IMR-90 (cell line): ENCODE measurements at regions not wholly inside any gene's neighbourhood (a gene's known extent, or its start where the extent isn't known, plus 50 kb on each side); places are given as distances from the start of the nearest gene placed in this dataset.

Experiments used
- ATAC-seq: fragments of 200-7000 bp; cut with Tn5 transposase; 2 replicates; pipeline ENCODE4 v1.9.1; 2020; ENCODE audit warnings: low read depth, mild to moderate bottlenecking, moderate library complexity
- BruUV-seq: library from RNA; stranded (reverse); fragments of 400-500 nt; replicated peaks from 2 replicates; lab custom pipeline; 2021; lab: Mats Ljungman, UMichigan
- CTCF ChIA-PET: fragments of 300-600 bp; formaldehyde crosslinking; extraction: SDS; loops from one replicate; lab custom pipeline; 2021; ENCODE audit warnings: antibody characterized with exemption; lab: Yijun Ruan, JAX
- POLR2A ChIA-PET: fragments of 300-600 bp; sonication (Branson Sonifier 250); formaldehyde crosslinking; loops from one replicate; lab custom pipeline; 2022; ENCODE audit warnings: antibody characterized with exemption; ENCODE audit not compliant: unreplicated experiment; lab: Charles Lee
- DNase-seq: peaks from one replicate; pipeline ENCODE4 v3.0.0; 2013
- H2AFZ ChIP-seq: replicated peaks from 2 replicates; pipeline ENCODE3; 2013; ENCODE audit warnings: low read length, mild to moderate bottlenecking; ENCODE audit not compliant: poor library complexity
- H2AK5ac ChIP-seq: 2 replicates; pipeline ENCODE4 v1.6.1; 2013; ENCODE audit warnings: low read depth, low read length, inconsistent platforms
- H2AK9ac ChIP-seq: replicated peaks from 2 replicates; pipeline ENCODE3; 2013; ENCODE audit warnings: mild to moderate bottlenecking, low read depth, low read length, moderate library complexity; ENCODE audit not compliant: poor library complexity
- H2BK120ac ChIP-seq: 2 replicates; pipeline ENCODE4 v1.6.1; 2013; ENCODE audit warnings: low read depth, low read length, inconsistent platforms
- H2BK15ac ChIP-seq: 3 replicates; pipeline ENCODE4 v1.6.1; 2013; ENCODE audit warnings: low read depth, low read length, inconsistent platforms
- H2BK20ac ChIP-seq: 2 replicates; pipeline ENCODE4 v1.6.1; 2013; ENCODE audit warnings: low read depth, mild to moderate bottlenecking, inconsistent platforms, low read length, moderate library complexity
- H2BK5ac ChIP-seq: 2 replicates; pipeline ENCODE4 v1.6.1; 2013; ENCODE audit warnings: mild to moderate bottlenecking, low read depth, low read length, inconsistent platforms; ENCODE audit not compliant: poor library complexity, severe bottlenecking
- H3K14ac ChIP-seq: replicated peaks from 2 replicates; pipeline ENCODE4 v1.6.1; 2013; ENCODE audit warnings: low read depth, low read length, inconsistent platforms
- H3K18ac ChIP-seq: 2 replicates; pipeline ENCODE4 v1.6.1; 2013; ENCODE audit warnings: low read depth, low read length, control low read depth
- H3K23ac ChIP-seq: 2 replicates; pipeline ENCODE4 v1.6.1; 2013; ENCODE audit warnings: low read depth, low read length, inconsistent platforms
- H3K27ac ChIP-seq: 2 replicates; pipeline ENCODE4 v1.5.1; 2013; ENCODE audit warnings: mild to moderate bottlenecking, control low read depth, low read length; ENCODE audit not compliant: insufficient read depth
- H3K27me3 ChIP-seq: 2 replicates; pipeline ENCODE4 v1.6.1; 2013; ENCODE audit warnings: low read length; ENCODE audit not compliant: control insufficient read depth, insufficient read depth
- H3K36me3 ChIP-seq: 2 replicates; pipeline ENCODE4 v1.6.1; 2013; ENCODE audit warnings: low read length, mixed read lengths; ENCODE audit not compliant: control insufficient read depth, insufficient read depth
- H3K4ac ChIP-seq: 2 replicates; pipeline ENCODE4 v1.6.1; 2013; ENCODE audit warnings: low read depth, low read length, inconsistent platforms
- H3K4me1 ChIP-seq: 2 replicates; pipeline ENCODE4 v1.6.1; 2013; ENCODE audit warnings: low read length, mixed read lengths; ENCODE audit not compliant: control insufficient read depth, insufficient read depth
- H3K4me2 ChIP-seq: 2 replicates; pipeline ENCODE4 v1.6.1; 2013; ENCODE audit warnings: low read depth, mild to moderate bottlenecking, control low read depth, low read length, moderate library complexity
- H3K4me3 ChIP-seq: 2 replicates; pipeline ENCODE4 v1.5.1; 2013; ENCODE audit warnings: low read depth, mild to moderate bottlenecking, control low read depth, low read length, moderate library complexity; ENCODE audit not compliant: insufficient read depth
- H3K56ac ChIP-seq: 2 replicates; pipeline ENCODE4 v1.6.1; 2013; ENCODE audit warnings: low read length, inconsistent platforms; ENCODE audit not compliant: insufficient read depth; ENCODE audit errors: extremely low read depth
- H3K79me1 ChIP-seq, 2 experiments: 2 replicates each; pipeline ENCODE4 v1.6.1; 2013; ENCODE audit warnings: low read length in 2 of 2, inconsistent platforms in 1 of 2, low read depth in 1 of 2
- H3K9ac ChIP-seq: 2 replicates; pipeline ENCODE4 v1.6.1; 2013; ENCODE audit warnings: low read depth, low read length, control low read depth
- H3K9me1 ChIP-seq: 2 replicates; pipeline ENCODE4 v1.6.1; 2013; ENCODE audit warnings: low read length, inconsistent platforms; ENCODE audit not compliant: insufficient read depth
- H3K9me3 ChIP-seq: 2 replicates; pipeline ENCODE4 v1.6.1; 2013; ENCODE audit warnings: low read length; ENCODE audit not compliant: control insufficient read depth, insufficient read depth
- H4K20me1 ChIP-seq: 2 replicates; pipeline ENCODE4 v1.6.1; 2013; ENCODE audit warnings: low read length, inconsistent platforms; ENCODE audit not compliant: insufficient read depth
- H4K5ac ChIP-seq: 2 replicates; pipeline ENCODE4 v1.6.1; 2013; ENCODE audit warnings: mild to moderate bottlenecking, low read depth, low read length, control low read depth
- H4K8ac ChIP-seq, 2 experiments: 2 replicates each; pipeline ENCODE4 v1.6.1; 2013; ENCODE audit warnings: low read depth in 2 of 2, low read length in 2 of 2, control low read depth in 1 of 2, inconsistent platforms in 1 of 2
- H4K91ac ChIP-seq: 2 replicates; pipeline ENCODE4 v1.6.1; 2013; ENCODE audit warnings: low read depth, low read length, inconsistent platforms; ENCODE audit not compliant: insufficient read depth
- BHLHE40 ChIP-seq: fragments of 150-350 bp; IDR thresholded peaks from 2 replicates; pipeline ENCODE4 v1.6.1; 2016; ENCODE audit warnings: mild to moderate bottlenecking, low read depth, low read length
- CHD1 ChIP-seq: IDR thresholded peaks from 2 replicates; pipeline ENCODE4 v1.6.1; 2012; ENCODE audit warnings: low read depth, low read length, improper control_type of control experiment
- CTCF ChIP-seq: conservative IDR thresholded peaks from 2 replicates; pipeline ENCODE4 v1.5.1; 2012; ENCODE audit warnings: mild to moderate bottlenecking, low read depth, low read length, improper control_type of control experiment
- MAFK ChIP-seq: IDR thresholded peaks from 2 replicates; pipeline ENCODE4 v1.6.1; 2012; ENCODE audit warnings: low read depth, low read length, improper control_type of control experiment
- MXI1 ChIP-seq: IDR thresholded peaks from 2 replicates; pipeline ENCODE4 v1.6.1; 2012; ENCODE audit warnings: low read depth, mild to moderate bottlenecking, low read length, moderate library complexity, borderline replicate concordance
- RFX5 ChIP-seq: IDR thresholded peaks from 2 replicates; pipeline ENCODE4 v1.8.0; 2012; ENCODE audit warnings: low read depth, mild to moderate bottlenecking, low read length, moderate library complexity
- USF2 ChIP-seq: fragments of 150-350 bp; IDR thresholded peaks from 2 replicates; pipeline ENCODE4 v1.6.1; 2017; ENCODE audit warnings: mild to moderate bottlenecking, antibody characterized with exemption, low read length, low read depth
- WGBS, 2 experiments: methylation state at CpG; one replicate each; pipeline versions ENCODE4 v1.1.5 to v1.1.7; 2013; ENCODE audit warnings: missing lambda C conversion rate in 2 of 2; ENCODE audit not compliant: insufficient read length in 1 of 2; ENCODE audit errors: extremely low coverage in 2 of 2; 5-methylcytosine and 5-hydroxymethylcytosine counted together
- dilution Hi-C: fragments of 300-500 bp; cut with HindIII; formaldehyde crosslinking; loops from one replicate; pipeline ENCODE4 v1.14.3; 2018; ENCODE audit warnings: low sequenced_read_pairs; ENCODE audit not compliant: unreplicated experiment
- in situ Hi-C: fragments of 300-500 bp; cut with MboI; formaldehyde crosslinking; loops from 3 replicates; pipeline ENCODE4 v1.14.3; 2019; ENCODE audit warnings: low sequenced_read_pairs, inconsistent platforms, mixed read lengths
- intact Hi-C: fragments of 100-400 bp; cut with micrococcal nuclease; formaldehyde crosslinking; loops from 2 replicates; pipeline ENCODE4 v1.10.0; 2022

- TF ChIP-seq RFX5 (no peak), MAFK (no peak), CTCF (no peak), CHD1 (no peak), BHLHE40 (no peak), USF2 (no peak), MXI1 (no peak)
- H3K9me3 ChIP-seq = no peaks in the 10 kb centered on the region
- ChIA-PET CTCF (interaction anchor here (0.5 kb wide), 1 partner anchor 525 kb away, joined by 7 read pairs; no protein-coding TSS in a partner anchor), POLR2A (no interaction called here)
- no peaks in the 10 kb centered on the region for H3K9me1 ChIP-seq
- in situ Hi-C loops = no loop called here
- DNase-seq (no peak), ATAC-seq (no peak)
- H3K27ac ChIP-seq = no peak overlapping the region
- no peak overlapping the region for H3K14ac ChIP-seq
- no peak overlapping the region for H3K9ac ChIP-seq
- no peak overlapping the region for H2BK5ac ChIP-seq
- H2AK5ac ChIP-seq = no peak overlapping the region
- no peak overlapping the region for H3K23ac ChIP-seq
- no peak overlapping the region for H3K18ac ChIP-seq
- H4K5ac ChIP-seq = no peak overlapping the region
- no peak overlapping the region for H2BK20ac ChIP-seq
- no peak overlapping the region for H2AFZ ChIP-seq
- no peak overlapping the region for H2BK15ac ChIP-seq
- intact Hi-C loops = no loop called here
- H4K20me1 ChIP-seq = no peaks in the 10 kb centered on the region
- no peak overlapping the region for H3K4me2 ChIP-seq
- dilution Hi-C loops = no loop called here
- WGBS, 2 experiments = no CpG with 5 or more reads among the region's 6 CpGs
- no peaks in the 10 kb centered on the region for H3K79me1 ChIP-seq
- BruUV-seq = no TSS peak
- H3K56ac ChIP-seq = no peak overlapping the region
- H3K4me3 ChIP-seq = no peak overlapping the region
- no peak overlapping the region for H3K4ac ChIP-seq
- H4K91ac ChIP-seq = no peak overlapping the region
- H2BK120ac ChIP-seq = no peak overlapping the region
- peaks cover 4% of the 10 kb centered on the region for H3K27me3 ChIP-seq
- H3K36me3 ChIP-seq = no peaks in the 10 kb centered on the region
- no peak overlapping the region for H2AK9ac ChIP-seq
- no peaks in the 10 kb centered on the region for H3K4me1 ChIP-seq
- no peak overlapping the region for H4K8ac ChIP-seq
Observed at GRCh38 chr20:51894201-51894600, 91.9 kb upstream of the SALL4 start.
